NOMO-1 (cell line): ENCODE measurements at regions not wholly inside any gene's neighbourhood (a gene's known extent, or its start where the extent isn't known, plus 50 kb on each side); places are given as distances from the start of the nearest gene placed in this dataset.

Source experiments
- DNase-seq, 2 experiments: peaks; one replicate each; lab custom pipeline; 2025; ENCODE audit not compliant: unreplicated experiment in 2 of 2; lab: John Stamatoyannopoulos, UW

- DNase-seq: no peak
Observed at GRCh38 chr7:36088966-36089365, 64.1 kb upstream of the EEPD1 start.

GRCh38 chr7:36090976-36091873 lies 61.8 kb upstream of the EEPD1 start:
- DNase-seq: no peak

GRCh38 chr7:36091874-36092176 lies 61.2 kb upstream of the EEPD1 start:
- DNase-seq: no peak

- DNase-seq: no peak
Observed at GRCh38 chr7:36092221-36092771, 60.8 kb upstream of the EEPD1 start.

GRCh38 chr7:36096460-36097095 lies 56.5 kb upstream of the EEPD1 start:
- DNase-seq: no peak

GRCh38 chr7:36098096-36098495 lies 55.0 kb upstream of the EEPD1 start:
- DNase-seq: no peak

- DNase-seq: no peak
Observed at GRCh38 chr7:36100226-36100625, 52.8 kb upstream of the EEPD1 start.

- DNase-seq: no peak
Observed at GRCh38 chr7:36100634-36101033, 52.4 kb upstream of the EEPD1 start.
